NCI-H1092 (cell line): ENCODE measurements at regions not wholly inside any gene's neighbourhood (a gene's known extent, or its start where the extent isn't known, plus 50 kb on each side); places are given as distances from the start of the nearest gene placed in this dataset.
"Not testable (repeated sequence)": the region's sequence is repeated elsewhere in the genome, so short reads cannot be mapped to it uniquely, and the experiment has no call there.

Experiments
- DNase-seq: peaks from one replicate; lab custom pipeline; 2025; lab: John Stamatoyannopoulos, UW

DNA sequence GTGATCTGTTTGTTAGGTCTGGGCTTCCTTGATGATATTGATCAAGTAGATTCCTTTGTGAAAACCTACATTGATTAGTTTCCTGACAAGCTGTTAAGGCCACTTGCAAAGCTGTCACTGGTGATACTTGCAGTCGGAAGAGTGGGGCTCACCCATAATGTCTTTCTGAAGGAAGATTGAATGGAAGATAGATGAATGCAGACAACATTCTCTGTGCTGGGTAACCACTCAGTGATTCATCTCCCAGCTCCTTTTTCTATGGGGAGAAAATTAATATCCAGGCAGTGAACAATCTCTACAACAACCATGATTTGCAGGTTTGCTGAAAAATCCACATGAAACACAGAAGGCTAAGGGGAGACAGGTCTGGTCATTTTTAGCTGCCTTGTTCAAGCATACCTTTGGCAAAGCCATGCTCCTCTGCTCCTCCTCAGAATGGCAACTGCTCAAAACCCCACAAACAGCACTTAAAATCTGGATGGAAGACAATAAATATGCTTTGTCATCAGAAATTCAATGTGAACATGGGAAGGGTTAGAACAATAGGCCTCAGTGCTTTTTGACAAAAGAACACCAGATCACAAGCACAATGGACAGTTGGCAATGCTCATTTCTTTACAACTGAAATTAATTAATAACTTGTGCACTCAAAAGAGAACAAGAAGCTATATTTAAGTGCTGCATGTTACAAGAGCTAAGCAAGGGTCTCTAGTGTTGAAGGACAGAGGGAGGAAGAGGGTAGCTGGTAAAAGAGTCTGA is 495.4 kb downstream of the TOX3 start:
- no peak for DNase-seq

DNA sequence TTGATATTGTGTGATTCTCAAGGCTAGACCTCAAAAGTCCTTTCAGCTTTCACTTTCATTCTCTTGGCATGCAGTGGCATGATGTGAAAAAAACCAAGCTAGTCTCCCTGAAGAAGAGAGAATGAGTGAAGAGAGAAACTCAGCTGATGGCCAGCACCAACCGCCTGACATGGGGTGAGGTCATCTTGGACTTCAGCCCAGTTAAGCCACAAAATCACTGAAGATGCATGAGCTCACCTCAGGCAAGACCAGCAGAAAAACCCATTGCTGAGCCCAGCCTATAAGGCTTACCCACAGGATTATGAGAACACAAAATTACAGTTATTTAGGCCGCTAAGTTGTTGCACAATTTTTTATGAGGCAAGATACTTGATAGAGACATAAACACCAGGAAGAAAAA is 496.5 kb downstream of the TOX3 start:
- no peak for DNase-seq

DNA sequence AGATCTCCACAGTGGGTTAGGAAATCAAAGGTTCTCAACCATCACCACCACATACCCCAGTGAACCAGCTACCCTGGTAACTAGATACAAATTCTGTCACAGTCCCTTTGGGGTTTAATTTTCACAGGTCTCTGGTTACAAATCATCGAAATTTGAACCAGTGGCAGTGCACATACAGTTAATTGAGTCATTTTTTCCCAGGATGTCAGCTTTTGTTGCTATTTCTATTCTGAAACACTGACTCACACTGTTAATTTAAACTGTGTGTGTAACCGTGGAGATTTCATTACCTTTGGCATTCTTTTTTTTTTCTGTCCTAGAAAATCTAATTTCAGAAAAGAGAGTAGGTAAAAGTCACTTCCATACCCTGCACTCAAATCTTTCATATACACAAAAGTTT is 511.5 kb downstream of the TOX3 start:
- DNase-seq, result no peak

- DNase-seq, result no peak
These were observed 512.1 kb downstream of the TOX3 start for GRCh38 chr16:52034830-52035229.

- no peak for DNase-seq
These were observed 513.0 kb downstream of the TOX3 start for GRCh38 chr16:52033992-52034391.

GRCh38 chr16:52022980-52023379 is 524.0 kb downstream of the TOX3 start:
- DNase-seq, result no peak

DNA sequence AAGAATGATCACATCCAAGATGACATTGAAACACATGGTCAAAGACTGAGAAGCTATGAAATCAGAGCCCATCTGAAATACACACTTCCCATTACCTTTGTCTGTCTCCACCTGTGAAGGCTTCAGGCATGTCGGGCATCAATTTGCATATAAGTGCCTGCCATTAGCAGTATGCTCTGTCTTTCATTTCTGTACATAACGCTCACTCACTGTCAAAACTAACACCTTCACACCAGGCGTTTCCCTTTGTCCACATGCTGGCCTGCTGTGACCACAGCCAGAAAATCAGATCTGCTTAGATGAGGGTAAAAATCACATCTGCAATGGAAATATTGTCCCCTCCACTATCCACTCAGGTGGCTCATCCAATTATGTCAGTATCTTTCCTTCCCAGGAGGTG is 524.8 kb downstream of the TOX3 start:
- DNase-seq, result no peak

DNA sequence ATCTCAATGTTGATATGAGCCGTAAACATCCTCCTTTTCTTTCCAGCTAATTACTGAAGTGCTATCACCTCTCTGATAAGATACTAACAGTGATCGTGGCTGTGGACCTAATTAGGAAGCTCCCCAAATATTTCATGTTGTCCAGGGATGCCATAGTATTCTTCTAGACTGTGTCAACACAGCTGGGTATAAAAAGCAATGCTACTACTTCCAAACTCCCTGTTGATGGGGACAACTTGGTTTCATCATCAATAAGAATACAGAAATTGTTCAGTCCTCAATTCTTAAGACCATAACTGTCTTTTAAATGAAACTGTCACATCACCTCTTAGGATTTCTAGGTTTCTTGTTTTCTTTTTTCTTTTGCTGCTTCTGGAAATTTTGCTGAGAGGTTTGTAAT is 530.6 kb downstream of the TOX3 start:
- DNase-seq, result no peak

- no peak for DNase-seq
These were observed 541.4 kb downstream of the TOX3 start for GRCh38 chr16:52005551-52005950.

- no peak for DNase-seq
These were observed 542.6 kb downstream of the TOX3 start for GRCh38 chr16:52004343-52004742.

DNA sequence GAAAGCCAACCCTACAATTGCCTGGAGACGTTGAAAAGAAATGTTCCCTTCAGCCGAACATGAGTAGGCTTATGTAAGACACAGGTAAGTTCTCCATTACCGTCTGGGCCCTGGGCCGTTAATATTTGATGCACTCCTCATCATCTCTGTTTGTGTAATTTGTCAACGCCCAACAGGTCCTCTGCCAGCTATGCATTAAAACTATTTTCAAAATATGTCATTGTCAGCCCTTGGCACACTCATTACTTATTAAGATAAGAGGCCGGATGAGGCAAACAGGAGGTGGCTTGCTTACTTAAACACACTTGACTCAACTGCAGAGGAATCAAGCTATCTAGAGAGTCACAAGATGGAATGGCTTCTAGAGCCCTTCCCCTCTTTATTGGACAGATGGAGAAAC is 544.9 kb downstream of the TOX3 start:
- DNase-seq, result no peak

DNA sequence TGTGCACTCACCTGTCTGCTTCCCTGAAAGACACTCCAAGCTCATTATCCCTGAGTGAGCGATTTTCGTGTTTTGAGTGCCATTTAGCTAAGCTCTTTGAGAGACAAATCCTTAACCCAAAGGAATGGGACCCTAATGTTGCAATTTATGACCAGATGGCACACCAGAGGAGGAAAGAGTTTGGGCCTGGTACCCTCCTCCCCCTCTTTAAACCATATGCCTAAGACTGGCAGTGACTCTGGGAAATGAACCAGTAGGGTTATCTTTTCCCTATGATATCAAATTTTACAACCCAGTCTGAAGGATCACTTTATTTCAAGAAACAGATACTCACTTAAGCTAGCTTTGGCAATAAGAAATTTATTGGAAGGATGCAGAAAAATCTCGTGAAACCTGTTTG is 550.4 kb downstream of the TOX3 start:
- DNase-seq, result peak; percentile 6

GRCh38 chr16:51994597-51994996 is 552.3 kb downstream of the TOX3 start:
- DNase-seq, result peak; percentile 67

DNA sequence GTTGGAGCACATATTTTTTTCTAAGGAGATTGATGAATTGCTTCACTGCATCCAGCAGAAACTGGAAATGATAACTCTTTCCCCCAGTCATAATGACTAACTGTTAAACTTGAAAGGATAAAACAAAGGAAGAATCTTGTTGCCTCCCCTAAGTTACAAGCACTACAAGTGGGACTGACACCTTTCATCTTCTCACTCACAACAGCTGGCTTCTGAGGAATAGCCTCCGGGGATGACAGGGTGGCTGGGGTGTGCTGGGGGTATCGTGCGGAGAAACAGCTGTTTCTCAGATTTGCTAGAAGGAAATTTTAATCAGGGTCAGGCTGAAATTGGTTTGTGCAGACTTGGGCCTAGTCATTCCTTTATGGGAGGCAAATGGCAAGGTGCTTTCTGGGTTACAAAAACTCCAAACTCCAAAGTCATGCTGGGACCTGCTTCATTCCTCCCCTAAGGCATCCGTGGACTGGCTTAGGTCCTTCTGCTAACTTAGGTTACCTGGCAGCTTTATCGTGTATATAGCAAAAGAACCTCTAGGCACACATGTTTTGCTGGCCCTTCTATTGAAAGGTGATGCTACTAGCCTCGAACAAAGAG is 557.2 kb downstream of the TOX3 start:
- DNase-seq, result no peak

- DNase-seq, result no peak
These were observed 558.0 kb downstream of the TOX3 start for GRCh38 chr16:51988977-51989376.

- DNase-seq, result no peak
These were observed 559.4 kb downstream of the TOX3 start for GRCh38 chr16:51987519-51987918.

DNA sequence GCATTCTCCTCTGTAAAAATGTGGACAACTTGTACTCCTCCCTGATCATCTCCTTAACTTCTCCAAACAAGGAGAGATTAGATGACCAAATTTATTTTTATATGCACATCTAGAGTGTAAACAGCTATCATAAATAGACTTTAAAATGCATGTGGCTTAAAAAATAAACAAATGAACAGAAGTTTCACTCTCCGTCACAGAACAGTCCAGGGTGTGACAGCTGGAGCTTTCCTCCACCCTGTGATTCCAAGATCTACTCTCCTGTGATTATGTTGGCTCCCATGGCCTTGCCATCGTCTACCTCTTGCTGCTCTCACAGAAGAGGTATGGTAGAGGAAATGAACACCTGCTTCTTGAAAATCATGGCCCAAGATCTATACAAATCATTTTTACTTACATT is 560.2 kb downstream of the TOX3 start:
- DNase-seq, result no peak

DNA sequence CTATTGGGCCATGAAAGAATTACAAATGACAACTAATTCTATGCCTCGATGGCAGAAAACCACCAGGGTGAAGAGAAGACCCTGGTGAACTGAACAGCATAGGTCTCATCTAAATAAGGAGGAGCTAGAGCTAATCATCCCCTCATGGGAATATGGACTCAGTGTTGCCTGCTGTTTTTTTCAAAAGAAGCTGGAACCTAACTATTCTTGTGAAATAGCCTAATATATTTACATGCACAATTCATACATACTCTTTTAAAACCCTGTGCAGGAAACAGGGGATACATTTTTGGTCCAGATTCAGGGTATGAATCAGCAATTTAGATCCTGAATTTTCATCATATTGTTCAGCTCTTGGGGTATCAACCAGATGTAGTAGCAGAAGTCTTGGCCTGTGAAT is 560.6 kb downstream of the TOX3 start:
- no peak for DNase-seq

- no peak for DNase-seq
These were observed 561.8 kb downstream of the TOX3 start for GRCh38 chr16:51985126-51985525.

DNA sequence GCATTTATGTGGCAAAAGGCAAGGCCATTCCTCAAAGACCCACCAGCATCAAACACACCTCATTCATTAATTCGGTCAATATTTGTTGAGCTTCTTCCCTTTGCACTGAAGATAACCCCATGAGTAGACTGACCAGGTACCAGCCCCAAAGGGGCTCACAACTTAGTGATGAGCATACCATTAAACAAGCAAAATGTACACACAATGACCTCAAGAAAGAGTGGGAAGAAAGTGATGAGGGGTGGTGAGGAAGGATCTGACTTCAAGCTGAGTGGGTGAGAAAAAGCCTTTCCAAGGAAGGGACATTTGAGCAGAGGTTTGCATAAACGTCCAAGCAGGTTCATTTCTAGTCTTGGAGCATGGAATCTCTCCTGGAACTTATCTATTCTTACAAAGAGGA is 562.5 kb downstream of the TOX3 start:
- DNase-seq, result no peak

DNA sequence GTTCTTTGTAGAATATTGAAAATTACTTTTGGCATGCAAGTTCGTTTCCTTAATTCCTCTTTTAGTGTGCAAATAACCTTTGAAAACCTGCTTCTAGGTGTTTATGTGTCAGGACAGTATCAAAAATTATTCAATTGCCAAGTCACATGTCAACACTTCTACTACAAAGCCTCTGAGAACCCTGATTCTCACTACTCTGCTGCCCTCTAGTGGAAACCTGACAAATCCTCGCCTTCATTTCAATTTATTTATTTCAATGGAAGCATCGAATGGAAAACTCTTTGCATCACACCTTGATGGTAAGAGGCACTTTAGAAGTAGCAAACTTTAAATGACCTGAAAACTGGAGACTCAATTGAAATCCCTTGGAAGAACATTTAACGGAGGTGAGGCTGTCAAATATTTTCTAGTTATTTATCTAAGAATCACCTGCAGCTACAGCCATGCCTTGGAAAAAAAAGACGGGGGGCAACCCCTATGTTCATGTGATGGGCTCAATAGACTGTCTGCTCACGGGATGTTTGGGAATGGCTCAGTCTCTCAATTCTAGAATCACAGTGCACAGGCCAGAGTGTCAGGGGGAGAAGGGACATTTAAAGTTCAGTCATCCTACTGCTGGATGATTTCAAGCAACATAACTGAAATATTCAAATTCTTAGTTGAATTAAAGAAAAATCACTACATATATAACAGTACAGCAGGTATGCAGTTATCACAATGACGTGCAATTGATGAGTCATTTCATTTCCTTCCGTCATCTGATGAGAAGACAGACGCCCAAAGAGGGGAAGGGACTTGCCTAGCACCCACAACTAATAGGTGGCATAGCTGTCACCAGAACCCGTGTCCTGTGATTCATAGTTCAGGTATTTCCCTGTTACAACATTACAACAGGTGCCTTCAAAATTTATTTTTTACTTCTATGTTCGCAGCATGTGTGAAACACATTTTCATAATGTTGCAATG is 563.9 kb downstream of the TOX3 start:
- peak; percentile 79 for DNase-seq

DNA sequence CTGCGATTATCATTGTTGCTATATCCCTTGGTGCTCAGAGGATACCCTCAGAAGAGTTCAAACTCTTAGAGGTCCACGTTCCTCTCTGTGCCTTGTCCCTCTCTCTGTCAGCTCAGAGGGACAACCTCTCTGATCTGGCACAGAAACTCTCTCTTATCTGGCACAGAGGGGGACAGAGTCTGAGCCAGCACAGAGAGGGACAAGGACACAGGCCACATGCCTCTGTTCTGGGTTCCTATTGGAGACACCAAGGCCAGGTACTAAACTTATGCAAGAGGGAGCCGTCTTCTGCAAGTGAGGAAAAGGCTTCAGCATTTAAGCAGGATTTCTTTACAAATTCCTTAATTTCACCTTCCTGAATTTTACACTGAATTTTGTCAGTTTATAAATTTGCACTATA is 565.2 kb downstream of the TOX3 start:
- no peak for DNase-seq

GRCh38 chr16:51977506-51977905 is 569.4 kb downstream of the TOX3 start:
- DNase-seq, result not testable (repeated sequence)
